IPS-18c (cell line): ENCODE measurements at regions not wholly inside any gene's neighbourhood (a gene's known extent, or its start where the extent isn't known, plus 50 kb on each side); places are given as distances from the start of the nearest gene placed in this dataset.

Experiments used
- H3K4me3 ChIP-seq: 2 replicates; pipeline ENCODE4 v1.7.0; 2013; ENCODE audit warnings: low read depth, mild to moderate bottlenecking, low read length, moderate library complexity; ENCODE audit not compliant: insufficient read depth
- H3K9me3 ChIP-seq: one replicate; pipeline ENCODE4 v1.6.1; 2013; ENCODE audit warnings: mild to moderate bottlenecking, low read length, moderate library complexity; ENCODE audit not compliant: control insufficient read depth, insufficient read depth

DNA sequence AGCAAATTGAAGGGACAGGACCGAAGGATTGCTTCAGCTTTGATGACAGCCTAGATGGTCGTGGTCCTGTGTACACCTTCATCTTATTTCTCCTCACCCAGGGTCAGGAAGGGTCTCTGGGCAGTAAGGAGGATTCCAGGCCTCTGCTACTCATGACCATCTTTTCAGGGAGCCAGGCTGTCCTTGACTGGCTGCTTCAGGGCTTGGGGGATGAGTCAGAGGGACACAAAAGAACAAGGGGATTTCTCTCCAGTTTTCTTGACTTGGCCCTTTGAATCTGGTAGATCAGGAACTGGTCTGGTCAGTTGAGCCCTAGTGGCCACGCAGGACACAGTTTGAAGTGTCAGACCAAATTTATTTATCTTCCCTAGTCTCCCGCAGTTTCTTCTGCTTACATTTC lies 402.1 kb upstream of the CHD6 start:
- H3K9me3 ChIP-seq: no peaks in the 10 kb centered on the region
- no peak overlapping the region for H3K4me3 ChIP-seq

DNA sequence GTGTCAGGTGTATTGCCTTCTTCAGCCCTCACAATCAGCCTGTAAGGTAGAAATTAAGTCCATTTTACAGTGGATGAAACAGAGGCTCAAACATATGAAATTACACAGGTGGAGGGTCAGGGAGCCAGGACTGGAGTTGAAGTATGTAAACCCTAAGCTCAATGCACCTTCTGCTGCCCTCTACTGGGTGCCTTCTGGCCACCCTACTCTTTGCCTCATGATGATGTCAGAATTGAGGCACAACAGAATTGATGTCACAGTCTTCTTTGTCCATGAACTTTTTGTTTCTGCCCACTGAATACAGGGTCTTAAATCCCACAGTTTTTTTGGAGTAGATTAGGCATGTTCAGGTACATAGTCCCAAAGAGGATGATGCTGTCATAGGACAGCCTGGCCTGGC lies 400.8 kb upstream of the CHD6 start:
- H3K4me3 ChIP-seq: no peak overlapping the region
- H3K9me3 ChIP-seq: no peaks in the 10 kb centered on the region

DNA sequence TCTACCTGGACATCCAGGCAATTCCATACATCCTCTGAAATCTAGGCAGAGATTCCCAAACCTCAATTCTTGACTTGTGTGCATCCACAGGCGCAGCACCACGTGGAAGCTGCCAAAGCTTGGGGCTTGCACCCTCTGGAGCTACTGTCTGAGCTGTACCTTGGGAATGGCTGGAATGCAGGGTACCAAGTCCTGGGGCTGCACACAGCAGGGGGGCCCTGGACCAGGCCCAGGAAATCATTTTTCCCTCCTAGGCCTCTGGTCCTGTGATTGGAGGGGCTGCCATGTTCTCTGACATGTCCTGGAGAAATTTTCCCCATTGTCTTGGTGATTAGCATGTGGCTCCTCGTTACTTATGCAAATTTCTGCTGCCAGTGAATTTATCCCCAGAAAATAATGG lies 391.9 kb upstream of the CHD6 start:
- no peak overlapping the region for H3K4me3 ChIP-seq
- peaks cover 10% of the 10 kb centered on the region for H3K9me3 ChIP-seq

GRCh38 chr20:42007251-42007650 lies 389.1 kb upstream of the CHD6 start:
- H3K4me3 ChIP-seq: no peak overlapping the region

DNA sequence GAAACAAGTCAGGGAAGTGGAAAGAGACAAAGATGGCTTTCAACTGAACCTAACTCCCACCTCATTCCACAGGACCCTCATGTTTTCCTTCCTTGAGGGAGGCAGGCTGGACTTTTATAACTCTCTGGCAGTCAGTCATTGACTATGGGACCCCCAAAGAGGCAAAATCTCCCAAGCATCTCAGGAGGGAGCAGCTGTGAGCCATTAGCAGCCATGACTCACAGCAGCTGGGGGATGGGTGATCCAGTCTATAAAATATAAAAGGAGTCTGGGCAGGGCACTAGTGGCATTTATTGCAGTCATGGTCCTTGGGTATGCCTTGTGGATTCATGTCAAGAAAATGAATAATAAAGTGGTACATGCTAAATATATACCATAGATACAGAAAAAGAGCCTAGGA lies 387.0 kb upstream of the CHD6 start:
- Histone ChIP-seq H3K4me3 (no peak overlapping the region), H3K9me3 (peaks cover 9% of the 10 kb centered on the region)

More at GRCh38 chr20:42007251-42007650, 389.1 kb upstream of the CHD6 start:
- H3K9me3 ChIP-seq: peaks cover 10% of the 10 kb centered on the region

GRCh38 chr20:42003380-42003779 lies 385.2 kb upstream of the CHD6 start:
- peaks cover 3% of the 10 kb centered on the region for H3K9me3 ChIP-seq
- no peak overlapping the region for H3K4me3 ChIP-seq

GRCh38 chr20:41998539-41999341 lies 380.6 kb upstream of the CHD6 start:
- H3K4me3 ChIP-seq: no peak overlapping the region
- H3K9me3 ChIP-seq: peaks cover 2% of the 10 kb centered on the region

GRCh38 chr20:41996951-41997350 lies 378.8 kb upstream of the CHD6 start:
- no peak overlapping the region for H3K4me3 ChIP-seq

DNA sequence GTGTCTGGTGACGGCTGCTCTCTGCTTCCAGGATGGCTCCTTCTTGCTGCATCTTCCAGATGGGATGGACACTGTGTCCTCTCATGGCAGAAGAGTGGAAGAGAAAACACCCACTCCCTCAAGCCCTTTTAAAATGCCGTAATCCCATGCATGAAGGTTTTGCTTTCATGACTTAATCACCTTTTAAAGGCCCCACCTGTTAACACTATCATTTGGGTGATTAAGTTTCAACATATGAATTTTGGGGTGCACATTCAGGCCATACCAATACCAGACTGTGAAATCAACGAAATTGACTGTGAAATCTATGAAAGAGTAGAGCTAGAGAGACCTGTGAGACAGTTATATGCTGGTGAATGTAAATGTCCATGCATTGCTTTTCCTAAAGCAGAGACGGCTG lies 374.3 kb upstream of the CHD6 start:
- Histone ChIP-seq H3K4me3 (no peak overlapping the region), H3K9me3 (peaks cover 2% of the 10 kb centered on the region)

More at GRCh38 chr20:41996951-41997350, 378.8 kb upstream of the CHD6 start:
- H3K9me3 ChIP-seq: peaks cover 2% of the 10 kb centered on the region

DNA sequence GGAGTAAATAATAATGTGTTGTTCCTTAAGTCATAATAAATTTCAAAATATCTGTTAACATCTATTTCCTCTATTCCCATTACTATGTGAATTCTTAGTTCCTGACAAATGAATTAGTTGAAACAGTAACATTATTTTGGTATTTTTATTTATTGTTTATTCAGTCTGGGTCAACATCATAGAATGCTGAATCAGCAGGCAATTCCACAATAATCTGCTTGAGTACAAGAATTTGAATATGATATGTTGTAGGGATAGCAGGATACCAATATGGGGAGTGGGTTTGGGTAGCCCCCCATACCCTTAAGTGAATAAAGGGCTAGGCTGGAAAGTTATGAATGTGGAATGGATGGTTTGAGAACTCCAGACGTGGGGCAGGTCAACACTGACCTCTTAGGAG lies 373.2 kb upstream of the CHD6 start:
- Histone ChIP-seq H3K4me3 (no peak overlapping the region), H3K9me3 (no peaks in the 10 kb centered on the region)

DNA sequence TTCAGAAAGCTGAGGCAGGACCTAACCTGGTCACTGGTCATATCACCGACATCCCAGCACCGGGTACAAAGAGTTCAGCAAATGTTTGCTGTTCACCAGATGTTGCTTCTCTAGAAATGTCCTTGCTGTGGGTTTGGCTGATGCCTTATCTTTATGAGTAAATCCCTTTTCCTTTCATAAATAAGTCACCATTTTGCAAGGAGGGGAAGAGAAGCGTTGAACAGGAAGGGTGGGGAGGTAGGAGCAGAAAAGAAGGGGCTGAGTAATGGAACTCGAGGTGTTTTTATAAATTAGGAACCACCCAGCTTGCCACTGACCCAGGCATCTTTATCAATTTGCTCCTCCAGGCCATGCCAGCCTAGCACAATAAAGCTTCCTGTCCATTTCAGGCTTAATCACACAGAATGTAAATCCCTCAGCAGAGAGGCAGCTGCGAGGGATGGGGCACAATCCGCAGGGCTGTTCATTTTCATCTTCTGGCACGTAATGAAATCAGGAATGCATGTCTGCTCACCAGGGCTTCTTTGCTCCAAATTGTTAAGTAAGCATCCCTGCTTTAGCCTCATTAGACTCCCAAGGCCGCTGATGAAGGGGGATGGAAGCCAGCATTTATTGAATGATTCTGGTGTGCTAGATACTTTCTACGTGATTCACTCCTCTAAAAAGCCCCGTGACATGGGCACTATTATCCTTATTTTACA lies 371.9 kb upstream of the CHD6 start:
- Histone ChIP-seq H3K9me3 (no peaks in the 10 kb centered on the region), H3K4me3 (no peak overlapping the region)

- Histone ChIP-seq H3K4me3 (no peak overlapping the region), H3K9me3 (no peaks in the 10 kb centered on the region)
Observed at GRCh38 chr20:41989039-41989679, 371.0 kb upstream of the CHD6 start.

GRCh38 chr20:41984031-41984430 lies 365.9 kb upstream of the CHD6 start:
- Histone ChIP-seq H3K4me3 (no peak overlapping the region), H3K9me3 (no peaks in the 10 kb centered on the region)

DNA sequence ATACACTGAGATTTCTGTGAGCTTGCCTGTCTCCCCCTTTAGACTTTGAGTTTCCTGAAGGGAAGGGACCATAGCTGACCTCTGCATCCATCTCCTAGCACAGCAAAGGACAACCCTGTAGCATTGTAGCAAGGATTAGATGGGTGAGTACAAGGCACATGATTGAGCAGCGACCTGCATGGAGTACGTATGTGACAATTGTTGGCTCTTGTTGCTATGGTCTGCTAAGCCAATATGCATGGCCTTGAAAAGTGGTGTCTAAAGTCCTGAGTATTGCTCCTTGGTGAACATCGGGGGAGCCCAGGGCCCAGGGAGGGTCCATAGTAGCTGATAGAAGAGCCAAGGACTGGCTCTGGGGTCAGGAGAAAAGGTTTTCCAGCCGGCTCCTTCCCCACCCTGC lies 365.0 kb upstream of the CHD6 start:
- no peaks in the 10 kb centered on the region for H3K9me3 ChIP-seq
- H3K4me3 ChIP-seq: no peak overlapping the region

- no peak overlapping the region for H3K4me3 ChIP-seq
Observed at GRCh38 chr20:41981746-41982145, 363.6 kb upstream of the CHD6 start.

GRCh38 chr20:41978875-41979274 lies 360.7 kb upstream of the CHD6 start:
- Histone ChIP-seq H3K4me3 (no peak overlapping the region), H3K9me3 (no peaks in the 10 kb centered on the region)

More at GRCh38 chr20:41981746-41982145, 363.6 kb upstream of the CHD6 start:
- no peaks in the 10 kb centered on the region for H3K9me3 ChIP-seq

DNA sequence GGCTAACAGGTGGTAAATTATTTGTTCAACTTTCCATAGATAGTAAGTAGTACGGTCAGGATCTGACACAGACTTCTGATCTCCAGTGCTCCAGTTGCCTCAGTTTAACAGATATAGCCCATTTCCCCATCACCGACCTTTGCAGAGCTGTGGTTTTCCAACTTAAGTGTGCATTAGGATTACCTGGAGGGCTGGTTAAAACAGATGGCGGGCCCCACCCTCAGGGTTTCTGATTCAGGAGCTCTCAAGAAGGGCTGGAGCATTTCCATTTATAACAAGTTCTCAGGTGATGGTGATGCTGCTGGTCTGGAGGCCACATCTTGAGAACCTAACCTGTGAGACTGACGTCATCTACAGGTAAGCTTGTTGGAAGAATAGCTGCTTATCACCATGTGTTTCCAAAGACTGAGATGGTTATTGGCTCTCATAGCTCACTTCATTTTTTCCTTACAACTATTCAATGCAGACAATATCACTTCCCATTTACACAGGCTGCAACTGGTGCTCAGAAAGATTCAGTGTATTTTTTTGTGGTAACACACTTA lies 360.1 kb upstream of the CHD6 start:
- no peak overlapping the region for H3K4me3 ChIP-seq
- no peaks in the 10 kb centered on the region for H3K9me3 ChIP-seq

DNA sequence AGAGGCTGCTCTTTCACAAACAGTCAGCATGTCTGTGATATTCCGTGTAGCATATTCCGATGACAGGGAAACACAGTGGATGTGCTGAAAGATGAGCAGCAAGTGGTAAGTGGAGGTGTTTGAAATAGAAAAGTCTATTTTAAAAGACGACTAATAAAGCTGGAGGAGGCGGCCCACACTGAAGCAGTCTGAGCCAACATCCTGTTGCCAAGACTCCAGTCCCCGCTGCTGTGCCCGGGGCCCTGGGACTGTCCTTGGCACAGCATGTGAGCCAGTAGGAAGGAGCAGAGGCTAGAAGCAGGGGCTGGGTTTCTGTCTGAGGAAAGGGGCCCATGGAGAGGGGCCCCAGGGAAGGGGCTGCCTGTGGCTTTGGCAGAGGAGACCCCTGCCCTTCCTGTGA lies 351.5 kb upstream of the CHD6 start:
- Histone ChIP-seq H3K4me3 (no peak overlapping the region), H3K9me3 (peaks cover 2% of the 10 kb centered on the region)
